H1 (cell line): ENCODE measurements at regions not wholly inside any gene's neighbourhood (a gene's known extent, or its start where the extent isn't known, plus 50 kb on each side); places are given as distances from the start of the nearest gene placed in this dataset.

Source experiments
- CTCF ChIA-PET: fragments of 300-600 bp; sonication (Branson Sonifier 250); formaldehyde crosslinking; loops from one replicate; lab custom pipeline; 2021; ENCODE audit not compliant: partially characterized antibody; lab: Charles Lee
- POLR2A ChIA-PET: fragments of 300-600 bp; sonication (Branson Sonifier 250); formaldehyde crosslinking; loops from one replicate; lab custom pipeline; 2021; ENCODE audit warnings: inconsistent platforms; ENCODE audit not compliant: partially characterized antibody; lab: Charles Lee
- DNase-seq, 2 experiments: peaks; one replicate each; pipeline versions ENCODE4 v3.0.0 to v3.0.0-alpha.2; 2010 to 2022; ENCODE audit warnings: low spot score in 2 of 2, low read depth in 1 of 2, mixed read lengths in 1 of 2
- FAIRE-seq: peaks from 2 replicates; lab custom pipeline; 2011; peaks lifted over from hg19 to GRCh38; lab: Jason Lieb, UNC
- H2AFZ ChIP-seq: 2 replicates; pipeline ENCODE4 v1.8.1; 2012; ENCODE audit warnings: low read length, inconsistent platforms
- H2AK5ac ChIP-seq: 2 replicates; pipeline ENCODE4 v1.6.1; 2013; ENCODE audit warnings: low read depth, low read length
- H2BK120ac ChIP-seq: replicated peaks from 2 replicates; pipeline ENCODE3; 2013; ENCODE audit warnings: low read depth, low read length, inconsistent platforms
- H2BK12ac ChIP-seq: 2 replicates; pipeline ENCODE4 v1.6.1; 2013; ENCODE audit warnings: low read depth, low read length
- H2BK15ac ChIP-seq: 2 replicates; pipeline ENCODE4 v1.6.1; 2013; ENCODE audit warnings: low read length
- H2BK20ac ChIP-seq: 2 replicates; pipeline ENCODE4 v1.6.1; 2013; ENCODE audit warnings: low read length
- H2BK5ac ChIP-seq: 2 replicates; pipeline ENCODE4 v1.6.1; 2013; ENCODE audit warnings: low read depth, low read length
- H3K14ac ChIP-seq: 2 replicates; pipeline ENCODE4 v1.6.1; 2013; ENCODE audit warnings: inconsistent platforms; ENCODE audit not compliant: insufficient read length
- H3K18ac ChIP-seq: 2 replicates; pipeline ENCODE4 v1.6.1; 2013; ENCODE audit warnings: low read length; ENCODE audit errors: extremely low read depth
- H3K23ac ChIP-seq: 2 replicates; pipeline ENCODE4 v1.6.1; 2013; ENCODE audit warnings: inconsistent platforms; ENCODE audit not compliant: insufficient read length
- H3K23me2 ChIP-seq: 2 replicates; pipeline ENCODE4 v1.6.1; 2013; ENCODE audit warnings: low read depth, low read length
- H3K27ac ChIP-seq: 2 replicates; pipeline ENCODE4 v1.6.1; 2011; ENCODE audit warnings: low read depth, low read length, inconsistent platforms
- H3K27me3 ChIP-seq, 4 experiments: replicated peaks in 1 of 4; 1 replicate in 1 of 4; 2 replicates in 3 of 4; pipeline versions ENCODE4 v1.6.1 to v1.8.1; 2011 to 2013; ENCODE audit warnings: low read length in 3 of 4, mild to moderate bottlenecking in 3 of 4, inconsistent platforms in 2 of 4, mixed read lengths in 2 of 4, moderate library complexity in 1 of 4; ENCODE audit not compliant: control insufficient read depth in 3 of 4, insufficient read depth in 3 of 4; ENCODE audit errors: extremely low read depth in 1 of 4
- H3K36me3 ChIP-seq, 4 experiments: 2 replicates each; pipeline versions ENCODE4 v1.6.1 to v1.8.1; 2011 to 2013; ENCODE audit warnings: mild to moderate bottlenecking in 4 of 4, low read length in 3 of 4, moderate library complexity in 2 of 4, control low read depth in 1 of 4, inconsistent platforms in 1 of 4; ENCODE audit not compliant: insufficient read depth in 4 of 4, control insufficient read depth in 2 of 4
- H3K4ac ChIP-seq: replicated peaks from 2 replicates; pipeline ENCODE3; 2013; ENCODE audit warnings: low read length, low read depth, mixed read lengths, inconsistent platforms; ENCODE audit not compliant: insufficient read length
- H3K4me1 ChIP-seq, 4 experiments: replicated peaks in 1 of 4; 1 replicate in 1 of 4; 2 replicates in 3 of 4; pipeline versions ENCODE4 v1.6.1 to v1.8.1; 2011 to 2013; ENCODE audit warnings: low read length in 3 of 4, inconsistent platforms in 2 of 4, mixed read lengths in 1 of 4; ENCODE audit not compliant: insufficient read depth in 4 of 4, control insufficient read depth in 3 of 4
- H3K4me2 ChIP-seq, 2 experiments: 2 replicates each; pipeline versions ENCODE4 v1.6.1 to v1.8.1; 2011 to 2013; ENCODE audit warnings: low read depth in 2 of 2, low read length in 2 of 2, control low read depth in 1 of 2, inconsistent platforms in 1 of 2, mild to moderate bottlenecking in 1 of 2; ENCODE audit not compliant: insufficient read depth in 1 of 2
- H3K4me3 ChIP-seq, 4 experiments: fragments of 200-600, 300-600 bp in 1 of 4; sonication (generic), shearing (Covaris generic), sonication (Bioruptor Twin) in 1 of 4; 2 replicates each; pipeline versions ENCODE4 v1.5.1 to v1.8.1; 2011 to 2016; ENCODE audit warnings: low read length in 4 of 4, low read depth in 3 of 4, control low read depth in 2 of 4, inconsistent platforms in 2 of 4, mild to moderate bottlenecking in 2 of 4, mixed read lengths in 1 of 4, moderate library complexity in 1 of 4; ENCODE audit not compliant: insufficient read depth in 2 of 4; ENCODE audit errors: extremely low read depth in 1 of 4
- H3K56ac ChIP-seq: replicated peaks from 2 replicates; pipeline ENCODE3; 2013; ENCODE audit warnings: low read depth, mild to moderate bottlenecking, mixed read lengths, low read length, inconsistent platforms; ENCODE audit not compliant: insufficient read length
- H3K79me1 ChIP-seq: 2 replicates; pipeline ENCODE4 v1.6.1; 2013; ENCODE audit warnings: low read depth, low read length, control low read depth
- H3K79me2 ChIP-seq, 2 experiments: 2 replicates each; pipeline versions ENCODE4 v1.6.1 to v1.8.1; 2012 to 2013; ENCODE audit warnings: low read length in 2 of 2, mild to moderate bottlenecking in 2 of 2, inconsistent platforms in 1 of 2; ENCODE audit not compliant: insufficient read depth in 2 of 2, control insufficient read depth in 1 of 2
- H3K9ac ChIP-seq, 4 experiments: replicated peaks in 1 of 4; 1 replicate in 1 of 4; 2 replicates in 3 of 4; pipeline versions ENCODE4 v1.6.1 to v1.8.1; 2011 to 2013; ENCODE audit warnings: low read depth in 3 of 4, low read length in 3 of 4, control low read depth in 2 of 4, mild to moderate bottlenecking in 2 of 4, moderate library complexity in 2 of 4, inconsistent platforms in 1 of 4; ENCODE audit errors: extremely low read depth in 1 of 4
- H3K9me3 ChIP-seq, 2 experiments: 2 replicates each; pipeline versions ENCODE4 v1.6.1 to v1.8.1; 2012 to 2013; ENCODE audit warnings: mild to moderate bottlenecking in 2 of 2, moderate library complexity in 2 of 2, control low read depth in 1 of 2, inconsistent platforms in 1 of 2, low read depth in 1 of 2, low read length in 1 of 2, mixed read lengths in 1 of 2; ENCODE audit not compliant: insufficient read depth in 2 of 2
- H4K20me1 ChIP-seq, 2 experiments: replicated peaks in 1 of 2; 2 replicates each; pipeline versions ENCODE3 to v1.8.1; 2011 to 2013; ENCODE audit warnings: inconsistent platforms in 2 of 2, low read length in 2 of 2, mild to moderate bottlenecking in 1 of 2; ENCODE audit not compliant: insufficient read depth in 2 of 2, control insufficient read depth in 1 of 2
- H4K5ac ChIP-seq: 2 replicates; pipeline ENCODE4 v1.6.1; 2013; ENCODE audit warnings: low read length, low read depth, mixed read lengths, inconsistent platforms; ENCODE audit not compliant: insufficient read length
- H4K8ac ChIP-seq: 2 replicates; pipeline ENCODE4 v1.8.0; 2013; ENCODE audit warnings: mild to moderate bottlenecking, moderate library complexity, low read length, inconsistent platforms; ENCODE audit not compliant: insufficient read depth; ENCODE audit errors: extremely low read depth
- H4K91ac ChIP-seq: replicated peaks from 2 replicates; pipeline ENCODE3; 2013; ENCODE audit warnings: low read length, mixed read lengths, inconsistent platforms; ENCODE audit not compliant: insufficient read length
- EGR1 ChIP-seq: IDR thresholded peaks from 2 replicates; pipeline ENCODE4 v1.6.1; 2011; ENCODE audit warnings: low read depth, low read length, borderline replicate concordance
- TCF12 ChIP-seq: IDR thresholded peaks from 2 replicates; pipeline ENCODE4 v1.6.1; 2011; ENCODE audit warnings: low read depth, mild to moderate bottlenecking, low read length
- WGBS, 2 experiments: shearing (Covaris generic) in 1 of 2; methylation state at CpG; one replicate each; pipeline versions ENCODE4 v1.1.6 to v1.1.7; 2013 to 2015; ENCODE audit warnings: low lambda C conversion rate in 2 of 2, mixed read lengths in 2 of 2, inconsistent platforms in 1 of 2, low coverage in 1 of 2, missing lambda C conversion rate in 1 of 2; ENCODE audit not compliant: insufficient replicate concordance in 2 of 2, insufficient coverage in 1 of 2, insufficient read length in 1 of 2; ENCODE audit errors: extremely low coverage in 1 of 2, missing lambda C conversion rate in 1 of 2; 5-methylcytosine and 5-hydroxymethylcytosine counted together

GRCh38 chr4:96974295-96974694 is 1134.4 kb downstream of the PDHA2 start:
- no peaks in the 10 kb centered on the region for H3K36me3 ChIP-seq
- H2BK12ac ChIP-seq: no peak overlapping the region
- 96% methylated on average over 2 of the region's 2 CpGs; no CpG with 5 or more reads in 1 of the 2 experiments for WGBS, 2 experiments
- no peak overlapping the region for H2AK5ac ChIP-seq
- H2BK20ac ChIP-seq: no peak overlapping the region
- H2BK120ac ChIP-seq: no peak overlapping the region
- peaks cover 0 to 1% (median 0%) of the 10 kb centered on the region in 4 experiments; a peak in 1 of 7 replicates for H3K27me3 ChIP-seq
- no peaks in the 10 kb centered on the region for H4K20me1 ChIP-seq
- no peak overlapping the region for H2BK15ac ChIP-seq
- CTCF ChIA-PET: interaction anchor here (0.8 to 0.9 kb wide), 2 partner anchors 14 to 18 kb away, joined by 3 to 4 read pairs; no protein-coding TSS in a partner anchor
- H3K27ac ChIP-seq: no peak overlapping the region
- H3K18ac ChIP-seq: no peak overlapping the region
- H2BK5ac ChIP-seq: no peak overlapping the region
- TF ChIP-seq TCF12 (no peak), EGR1 (no peak)
- no peak overlapping the region for H3K9ac ChIP-seq
- no peaks in the 10 kb centered on the region for H3K79me2 ChIP-seq
- FAIRE-seq: no peak
- peaks cover 0 to 3% of the 10 kb centered on the region in 2 experiments; a peak in 1 of 4 replicates for H3K9me3 ChIP-seq
- no peak overlapping the region for H4K5ac ChIP-seq
- no peak overlapping the region for H3K4me3 ChIP-seq
- no peak overlapping the region for H2AFZ ChIP-seq
- no peak for DNase-seq
- H3K4me2 ChIP-seq: no peak overlapping the region
- POLR2A ChIA-PET: no interaction called here
- H3K79me1 ChIP-seq: no peaks in the 10 kb centered on the region
- no peaks in the 10 kb centered on the region for H3K23me2 ChIP-seq
- H3K4ac ChIP-seq: no peak overlapping the region
- no peak overlapping the region for H3K14ac ChIP-seq
- no peaks in the 10 kb centered on the region for H3K4me1 ChIP-seq
- no peak overlapping the region for H4K8ac ChIP-seq
- no peak overlapping the region for H3K23ac ChIP-seq
- no peak overlapping the region for H4K91ac ChIP-seq
- H3K56ac ChIP-seq: no peak overlapping the region
